ENCODE measurements at regions not wholly inside any gene's neighbourhood (a gene's known extent, or its start where the extent isn't known, plus 50 kb on each side); places are given as distances from the start of the nearest gene placed in this dataset.

- TF ChIP-seq CTCF (IDR thresholded peaks at IDR 0.05; ENCODE audit: insufficient read depth, low read length) (no peak), GABPA (IDR thresholded peaks at IDR 0.05; ENCODE audit: low read depth) (no peak), SPI1 (IDR thresholded peaks at IDR 0.05; ENCODE audit: borderline replicate concordance, low read depth) (no peak), POLR2AphosphoS5 (IDR thresholded peaks at IDR 0.05; ENCODE audit: low read depth) (no peak), REST (IDR thresholded peaks at IDR 0.05; ENCODE audit: insufficient replicate concordance, low read depth) (no peak)
- no peaks in the 10 kb centered on the region for H3K27me3 ChIP-seq (ENCODE audit: insufficient read depth, poor library complexity, severe bottlenecking)
These were observed 226.4 kb upstream of the CXCR4 start for GRCh38 chr2:136344339-136344738.

GRCh38 chr2:136342138-136342537 lies 224.2 kb upstream of the CXCR4 start:
- no peaks in the 10 kb centered on the region for H3K27me3 ChIP-seq (ENCODE audit: insufficient read depth, poor library complexity, severe bottlenecking)
- no peak for TF ChIP-seq GABPA (IDR thresholded peaks at IDR 0.05; ENCODE audit: low read depth)
- TF ChIP-seq CTCF (IDR thresholded peaks at IDR 0.05; ENCODE audit: insufficient read depth, low read length) = no peak
- TF ChIP-seq REST (IDR thresholded peaks at IDR 0.05; ENCODE audit: insufficient replicate concordance, low read depth) = no peak
- TF ChIP-seq POLR2AphosphoS5 (IDR thresholded peaks at IDR 0.05; ENCODE audit: low read depth) = no peak
- TF ChIP-seq SPI1 (IDR thresholded peaks at IDR 0.05; ENCODE audit: borderline replicate concordance, low read depth) = no peak

More at GRCh38 chr2:136344339-136344738, 226.4 kb upstream of the CXCR4 start:
- Histone ChIP-seq H3K4me3 (replicated peaks; ENCODE audit: insufficient read depth, low read length) (no peak overlapping the region), H3K27ac (replicated peaks) (no peak overlapping the region)
- DNase-seq (ENCODE audit: low read depth in 1 of 2, low spot score in 1 of 2) = no peak

GRCh38 chr2:136334967-136335366 lies 217.0 kb upstream of the CXCR4 start:
- Histone ChIP-seq H3K27ac (replicated peaks) (no peak overlapping the region), H3K4me3 (replicated peaks; ENCODE audit: insufficient read depth, low read length) (no peak overlapping the region), H3K27me3 (ENCODE audit: insufficient read depth, poor library complexity, severe bottlenecking) (no peaks in the 10 kb centered on the region)
- DNase-seq (ENCODE audit: low read depth in 1 of 2, low spot score in 1 of 2) = peak in 1 of 2 experiments; percentile 43
- TF ChIP-seq SPI1 (IDR thresholded peaks at IDR 0.05; ENCODE audit: borderline replicate concordance, low read depth) (0 out of 2 replicates have a peak, but pooled peaks have one; percentile 16), POLR2AphosphoS5 (IDR thresholded peaks at IDR 0.05; ENCODE audit: low read depth) (no peak)

More at GRCh38 chr2:136342138-136342537, 224.2 kb upstream of the CXCR4 start:
- no peak for DNase-seq (ENCODE audit: low read depth in 1 of 2, low spot score in 1 of 2)
- no peak overlapping the region for H3K27ac ChIP-seq (replicated peaks)
- no peak overlapping the region for H3K4me3 ChIP-seq (replicated peaks; ENCODE audit: insufficient read depth, low read length)

GRCh38 chr2:136332436-136333095 lies 214.6 kb upstream of the CXCR4 start:
- H3K4me3 ChIP-seq (replicated peaks; ENCODE audit: insufficient read depth, low read length) = no peak overlapping the region
- H3K27me3 ChIP-seq (ENCODE audit: insufficient read depth, poor library complexity, severe bottlenecking) = no peaks in the 10 kb centered on the region
- TF ChIP-seq SPI1 (IDR thresholded peaks at IDR 0.05; ENCODE audit: borderline replicate concordance, low read depth) (peak; percentile 30; the same call in 1 of the 2 replicates), POLR2AphosphoS5 (IDR thresholded peaks at IDR 0.05; ENCODE audit: low read depth) (no peak), REST (IDR thresholded peaks at IDR 0.05; ENCODE audit: insufficient replicate concordance, low read depth) (no peak)
- peak in 1 of 2 experiments; percentile 36 for DNase-seq (ENCODE audit: low read depth in 1 of 2, low spot score in 1 of 2)
- no peak overlapping the region for H3K27ac ChIP-seq (replicated peaks)
